ENCODE measurements at regions not wholly inside any gene's neighbourhood (a gene's known extent, or its start where the extent isn't known, plus 50 kb on each side); places are given as distances from the start of the nearest gene placed in this dataset.
"Not testable (repeated sequence)": the region's sequence is repeated elsewhere in the genome, so short reads cannot be mapped to it uniquely, and the experiment has no call there.

DNA sequence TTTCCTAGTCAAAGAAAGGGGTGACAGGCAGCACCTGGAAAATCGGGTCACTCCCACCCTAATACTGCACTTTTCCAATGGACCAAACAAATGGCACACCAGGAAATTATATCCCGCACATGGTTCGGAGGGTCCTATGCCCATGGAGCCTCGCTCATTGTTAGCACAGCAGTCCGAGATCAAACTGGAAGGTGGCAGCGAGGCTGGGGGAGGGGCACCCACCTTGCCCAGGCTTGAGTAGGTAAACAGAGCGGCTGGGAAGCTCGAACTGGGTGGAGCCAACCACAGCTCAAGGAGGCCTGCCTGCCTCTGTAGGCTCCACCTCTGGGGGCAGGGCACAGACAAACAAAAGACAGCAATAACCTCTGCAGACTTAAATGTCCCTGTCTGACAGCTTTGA lies 539.2 kb upstream of the ST8SIA4 start:
- TF ChIP-seq RAD51 (IDR thresholded peaks at IDR 0.05; ENCODE audit: borderline replicate concordance); JUN (CRISPR knock-in tag; IDR thresholded peaks at IDR 0.05); ZNF367 (CRISPR knock-in tag; IDR thresholded peaks at IDR 0.05; ENCODE audit: borderline replicate concordance); ZNF44 (CRISPR knock-in tag; IDR thresholded peaks at IDR 0.05); POLR2A (IDR thresholded peaks at IDR 0.05; ENCODE audit: insufficient read depth in 1 of 2, low read depth in 2 of 2, low read length in 2 of 2): not testable (repeated sequence)
- TF ChIP-seq, protein P1, sequence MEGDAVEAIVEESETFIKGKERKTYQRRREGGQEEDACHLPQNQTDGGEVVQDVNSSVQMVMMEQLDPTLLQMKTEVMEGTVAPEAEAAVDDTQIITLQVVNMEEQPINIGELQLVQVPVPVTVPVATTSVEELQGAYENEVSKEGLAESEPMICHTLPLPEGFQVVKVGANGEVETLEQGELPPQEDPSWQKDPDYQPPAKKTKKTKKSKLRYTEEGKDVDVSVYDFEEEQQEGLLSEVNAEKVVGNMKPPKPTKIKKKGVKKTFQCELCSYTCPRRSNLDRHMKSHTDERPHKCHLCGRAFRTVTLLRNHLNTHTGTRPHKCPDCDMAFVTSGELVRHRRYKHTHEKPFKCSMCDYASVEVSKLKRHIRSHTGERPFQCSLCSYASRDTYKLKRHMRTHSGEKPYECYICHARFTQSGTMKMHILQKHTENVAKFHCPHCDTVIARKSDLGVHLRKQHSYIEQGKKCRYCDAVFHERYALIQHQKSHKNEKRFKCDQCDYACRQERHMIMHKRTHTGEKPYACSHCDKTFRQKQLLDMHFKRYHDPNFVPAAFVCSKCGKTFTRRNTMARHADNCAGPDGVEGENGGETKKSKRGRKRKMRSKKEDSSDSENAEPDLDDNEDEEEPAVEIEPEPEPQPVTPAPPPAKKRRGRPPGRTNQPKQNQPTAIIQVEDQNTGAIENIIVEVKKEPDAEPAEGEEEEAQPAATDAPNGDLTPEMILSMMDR (CRISPR knock-in tag; IDR thresholded peaks at IDR 0.05): not testable (repeated sequence)
- TF ChIP-seq, protein P2, sequence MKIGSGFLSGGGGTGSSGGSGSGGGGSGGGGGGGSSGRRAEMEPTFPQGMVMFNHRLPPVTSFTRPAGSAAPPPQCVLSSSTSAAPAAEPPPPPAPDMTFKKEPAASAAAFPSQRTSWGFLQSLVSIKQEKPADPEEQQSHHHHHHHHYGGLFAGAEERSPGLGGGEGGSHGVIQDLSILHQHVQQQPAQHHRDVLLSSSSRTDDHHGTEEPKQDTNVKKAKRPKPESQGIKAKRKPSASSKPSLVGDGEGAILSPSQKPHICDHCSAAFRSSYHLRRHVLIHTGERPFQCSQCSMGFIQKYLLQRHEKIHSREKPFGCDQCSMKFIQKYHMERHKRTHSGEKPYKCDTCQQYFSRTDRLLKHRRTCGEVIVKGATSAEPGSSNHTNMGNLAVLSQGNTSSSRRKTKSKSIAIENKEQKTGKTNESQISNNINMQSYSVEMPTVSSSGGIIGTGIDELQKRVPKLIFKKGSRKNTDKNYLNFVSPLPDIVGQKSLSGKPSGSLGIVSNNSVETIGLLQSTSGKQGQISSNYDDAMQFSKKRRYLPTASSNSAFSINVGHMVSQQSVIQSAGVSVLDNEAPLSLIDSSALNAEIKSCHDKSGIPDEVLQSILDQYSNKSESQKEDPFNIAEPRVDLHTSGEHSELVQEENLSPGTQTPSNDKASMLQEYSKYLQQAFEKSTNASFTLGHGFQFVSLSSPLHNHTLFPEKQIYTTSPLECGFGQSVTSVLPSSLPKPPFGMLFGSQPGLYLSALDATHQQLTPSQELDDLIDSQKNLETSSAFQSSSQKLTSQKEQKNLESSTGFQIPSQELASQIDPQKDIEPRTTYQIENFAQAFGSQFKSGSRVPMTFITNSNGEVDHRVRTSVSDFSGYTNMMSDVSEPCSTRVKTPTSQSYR (CRISPR knock-in tag; IDR thresholded peaks at IDR 0.05; ENCODE audit: borderline replicate concordance): not testable (repeated sequence)
